WERI-Rb-1 (cell line): ENCODE measurements at regions not wholly inside any gene's neighbourhood (a gene's known extent, or its start where the extent isn't known, plus 50 kb on each side); places are given as distances from the start of the nearest gene placed in this dataset.

Source experiments
- DNase-seq: peaks from one replicate; pipeline ENCODE4 v3.0.0-alpha.2; 2020
- H3K27ac ChIP-seq: fragments of 250-450 bp; sonication (Bioruptor Pico); 2 replicates; pipeline ENCODE4 v1.5.1; 2020; ENCODE audit warnings: mild to moderate bottlenecking, moderate library complexity
- H3K27me3 ChIP-seq: fragments of 250-450 bp; sonication (Bioruptor Pico); 2 replicates; pipeline ENCODE4 v1.5.1; 2021; ENCODE audit warnings: mild to moderate bottlenecking, low read depth, moderate library complexity; ENCODE audit not compliant: insufficient read depth, severe bottlenecking
- H3K36me3 ChIP-seq: fragments of 250-450 bp; sonication (Bioruptor Pico); 2 replicates; pipeline ENCODE4 v1.5.1; 2020; ENCODE audit warnings: mild to moderate bottlenecking, moderate library complexity
- H3K4me3 ChIP-seq: 2 replicates; pipeline ENCODE4 v1.5.1; 2011; ENCODE audit warnings: low read depth, mild to moderate bottlenecking, control low read depth, low read length
- H3K9me3 ChIP-seq: fragments of 250-450 bp; sonication (Bioruptor Pico); 2 replicates; pipeline ENCODE4 v1.5.1; 2021; ENCODE audit warnings: mild to moderate bottlenecking, moderate library complexity; ENCODE audit not compliant: severe bottlenecking
- TF ChIP-seq, protein P1 (sequence below): IDR thresholded peaks from 2 replicates; pipeline ENCODE4 v1.5.1; 2011; ENCODE audit warnings: low read depth, mild to moderate bottlenecking, control low read depth, inconsistent platforms, low read length

DNA sequence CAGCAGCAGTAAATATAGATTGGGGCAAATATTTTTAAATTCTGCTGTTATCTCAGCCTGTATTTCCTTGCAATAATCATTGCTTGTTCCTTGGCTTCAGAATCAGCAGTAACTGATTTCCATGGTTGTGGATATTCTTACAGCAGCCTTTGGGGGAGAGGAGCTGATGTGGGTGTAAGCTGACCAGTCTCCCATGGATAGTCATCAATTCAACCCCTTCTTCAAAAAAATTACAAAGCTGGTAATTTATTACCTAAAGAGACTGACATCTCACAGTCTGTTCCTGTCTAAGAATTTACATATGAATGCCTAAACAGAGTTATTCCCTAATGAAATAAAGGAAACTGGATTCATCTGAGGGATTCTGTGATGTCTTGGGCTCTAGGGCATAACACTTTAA lies 103.1 kb upstream of the CABCOCO1 start:
- TF ChIP-seq, protein P1, sequence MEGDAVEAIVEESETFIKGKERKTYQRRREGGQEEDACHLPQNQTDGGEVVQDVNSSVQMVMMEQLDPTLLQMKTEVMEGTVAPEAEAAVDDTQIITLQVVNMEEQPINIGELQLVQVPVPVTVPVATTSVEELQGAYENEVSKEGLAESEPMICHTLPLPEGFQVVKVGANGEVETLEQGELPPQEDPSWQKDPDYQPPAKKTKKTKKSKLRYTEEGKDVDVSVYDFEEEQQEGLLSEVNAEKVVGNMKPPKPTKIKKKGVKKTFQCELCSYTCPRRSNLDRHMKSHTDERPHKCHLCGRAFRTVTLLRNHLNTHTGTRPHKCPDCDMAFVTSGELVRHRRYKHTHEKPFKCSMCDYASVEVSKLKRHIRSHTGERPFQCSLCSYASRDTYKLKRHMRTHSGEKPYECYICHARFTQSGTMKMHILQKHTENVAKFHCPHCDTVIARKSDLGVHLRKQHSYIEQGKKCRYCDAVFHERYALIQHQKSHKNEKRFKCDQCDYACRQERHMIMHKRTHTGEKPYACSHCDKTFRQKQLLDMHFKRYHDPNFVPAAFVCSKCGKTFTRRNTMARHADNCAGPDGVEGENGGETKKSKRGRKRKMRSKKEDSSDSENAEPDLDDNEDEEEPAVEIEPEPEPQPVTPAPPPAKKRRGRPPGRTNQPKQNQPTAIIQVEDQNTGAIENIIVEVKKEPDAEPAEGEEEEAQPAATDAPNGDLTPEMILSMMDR = no peak
- H3K27me3 ChIP-seq = no peaks in the 10 kb centered on the region
- H3K36me3 ChIP-seq = no peaks in the 10 kb centered on the region
- no peak overlapping the region for H3K27ac ChIP-seq
- H3K4me3 ChIP-seq = no peak overlapping the region
- peaks cover 11% of the 10 kb centered on the region for H3K9me3 ChIP-seq
- DNase-seq = no peak

DNA sequence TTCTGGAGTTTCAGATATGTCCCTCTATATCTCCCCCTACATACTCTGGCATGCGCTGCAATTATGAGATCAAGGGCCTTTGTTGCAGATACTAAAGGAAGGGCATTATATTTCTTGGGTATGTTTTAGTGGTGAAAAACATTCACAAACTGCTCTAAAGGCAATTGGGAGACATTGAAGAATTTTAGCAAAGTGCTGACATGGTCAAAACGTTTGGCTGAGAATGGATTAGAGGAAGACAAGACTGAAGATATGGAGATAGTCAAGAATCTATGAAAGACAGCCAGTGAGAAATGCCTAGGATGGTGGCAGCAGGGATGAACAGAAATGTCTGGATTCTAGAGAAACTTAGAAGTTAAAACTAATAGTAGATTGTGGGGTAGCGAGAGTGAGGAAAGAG lies 104.5 kb upstream of the CABCOCO1 start:
- no peak overlapping the region for H3K4me3 ChIP-seq
- TF ChIP-seq, protein P1 = no peak
- H3K27me3 ChIP-seq = no peaks in the 10 kb centered on the region
- no peak overlapping the region for H3K27ac ChIP-seq
- no peaks in the 10 kb centered on the region for H3K36me3 ChIP-seq
- DNase-seq = no peak
- H3K9me3 ChIP-seq = peaks cover 11% of the 10 kb centered on the region

DNA sequence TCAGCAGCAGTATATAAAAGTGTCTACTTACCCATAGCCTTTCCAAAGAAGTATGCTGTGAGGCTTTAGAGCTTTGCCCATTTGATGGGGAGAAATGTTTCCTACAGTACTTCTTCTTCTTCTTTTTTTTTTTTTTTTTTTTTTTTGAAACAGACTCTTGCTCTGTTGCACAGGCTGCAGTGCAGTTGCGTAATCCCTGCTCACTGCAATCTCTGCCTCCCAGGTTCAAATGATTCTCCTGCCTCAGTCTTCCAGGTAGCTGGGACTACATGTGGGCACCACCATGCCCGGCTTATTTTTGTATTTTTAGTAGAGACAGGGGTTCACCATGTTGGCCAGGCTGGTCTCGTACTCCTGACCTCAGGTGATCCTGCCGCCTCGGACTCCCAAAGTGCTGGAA lies 101.7 kb upstream of the TMEM26 start:
- Histone ChIP-seq H3K4me3 (no peak overlapping the region), H3K27ac (no peak overlapping the region), H3K27me3 (no peaks in the 10 kb centered on the region), H3K36me3 (no peaks in the 10 kb centered on the region), H3K9me3 (peaks cover 11% of the 10 kb centered on the region)
- TF ChIP-seq, protein P1 = no peak
- no peak for DNase-seq

DNA sequence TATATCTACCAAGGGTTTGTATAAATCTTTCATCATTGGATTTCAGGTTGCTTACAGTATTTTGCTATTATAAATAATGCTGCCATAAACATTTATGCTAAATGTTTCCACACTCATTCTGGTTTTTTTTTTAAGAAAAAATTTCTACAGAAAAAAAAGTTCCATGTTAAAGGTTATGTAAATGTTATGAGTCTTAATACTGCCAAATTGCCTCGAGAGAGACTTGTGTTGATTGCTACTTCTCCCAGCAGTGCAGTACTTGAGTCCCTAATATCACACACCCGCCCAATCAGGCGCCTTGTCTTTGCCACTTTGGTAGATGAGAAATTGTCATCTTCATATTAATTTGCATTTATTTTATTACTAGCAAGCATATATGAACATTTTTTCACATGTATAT lies 96.7 kb upstream of the TMEM26 start:
- H3K4me3 ChIP-seq = no peak overlapping the region
- no peak for DNase-seq
- no peak overlapping the region for H3K27ac ChIP-seq
- no peaks in the 10 kb centered on the region for H3K27me3 ChIP-seq
- H3K9me3 ChIP-seq = no peaks in the 10 kb centered on the region
- no peaks in the 10 kb centered on the region for H3K36me3 ChIP-seq
- TF ChIP-seq, protein P1 = no peak

DNA sequence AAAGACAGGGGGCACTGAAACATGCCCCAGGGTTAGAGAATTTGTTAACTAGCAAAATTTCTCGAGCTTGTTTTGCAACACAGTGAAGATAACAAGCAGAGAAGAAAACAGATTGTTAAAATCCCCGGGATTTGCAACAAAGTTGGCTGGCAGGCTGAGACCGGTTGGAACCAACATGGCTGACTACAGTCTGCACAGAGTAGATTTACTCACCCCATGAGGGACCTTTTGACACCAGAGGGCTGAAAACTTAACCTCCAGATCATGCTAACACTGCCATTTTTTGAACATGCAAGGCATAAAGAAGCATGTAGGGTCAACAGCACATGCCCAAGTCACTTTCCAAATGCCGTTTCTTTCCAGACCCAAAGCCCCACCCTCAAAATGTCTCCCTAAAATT lies 95.2 kb upstream of the TMEM26 start:
- Histone ChIP-seq H3K4me3 (no peak overlapping the region), H3K36me3 (no peaks in the 10 kb centered on the region), H3K9me3 (no peaks in the 10 kb centered on the region), H3K27ac (no peak overlapping the region), H3K27me3 (no peaks in the 10 kb centered on the region)
- no peak for DNase-seq
- TF ChIP-seq, protein P1 = no peak

DNA sequence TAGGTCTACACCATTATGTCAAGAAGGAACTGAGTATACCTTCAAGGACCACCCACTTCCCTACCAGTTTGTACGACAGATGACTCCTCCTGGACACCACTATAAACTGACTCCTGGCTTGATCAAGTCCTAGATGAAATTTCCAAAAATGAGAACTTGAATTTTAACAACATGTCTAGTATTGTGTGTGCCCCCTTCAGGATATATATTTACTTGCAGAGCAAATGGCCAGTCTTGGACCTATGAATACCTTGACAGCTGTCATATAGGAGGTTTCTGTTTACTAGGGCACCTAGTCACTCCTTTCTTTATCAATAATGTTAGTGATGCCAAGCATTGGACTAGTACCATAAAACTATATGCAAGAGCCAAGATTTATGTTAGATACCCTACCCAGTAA lies 94.1 kb upstream of the TMEM26 start:
- Histone ChIP-seq H3K4me3 (no peak overlapping the region), H3K9me3 (no peaks in the 10 kb centered on the region), H3K27ac (no peak overlapping the region), H3K27me3 (no peaks in the 10 kb centered on the region), H3K36me3 (no peaks in the 10 kb centered on the region)
- no peak for DNase-seq
- TF ChIP-seq, protein P1 = no peak
